Left hindlimb (tissue), 1 donor: ENCODE measurements at regions not wholly inside any gene's neighbourhood (a gene's known extent, or its start where the extent isn't known, plus 50 kb on each side); places are given as distances from the start of the nearest gene placed in this dataset.
A peak's percentile ranks its signal among the peaks of the same experiment; 100 is the strongest.
"Not testable (repeated sequence)": the region's sequence is repeated elsewhere in the genome, so short reads cannot be mapped to it uniquely, and the experiment has no call there.

Experiments
- DNase-seq: peaks from one replicate; pipeline ENCODE4 v3.0.0-alpha.2; 2018

DNA sequence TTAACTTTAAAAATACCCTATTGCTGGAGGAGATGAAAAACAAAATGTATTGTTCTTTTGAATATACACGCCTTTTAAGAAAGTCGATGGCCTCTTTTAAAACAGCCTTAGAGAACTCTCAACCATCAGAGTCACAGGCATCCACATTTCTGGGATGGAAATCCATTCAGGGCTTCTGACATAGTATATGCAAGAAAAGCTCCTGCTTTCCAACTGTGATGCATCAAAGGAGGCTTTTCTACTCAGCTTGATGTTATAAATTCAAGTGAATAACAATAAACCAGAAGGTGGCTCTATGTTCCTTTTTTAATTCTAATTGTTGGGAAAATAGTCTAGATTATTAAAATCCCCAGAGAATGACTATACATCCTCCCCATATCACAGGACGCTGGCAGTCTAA, 398.8 kb upstream of the CXADR start:
- DNase-seq = no peak

DNA sequence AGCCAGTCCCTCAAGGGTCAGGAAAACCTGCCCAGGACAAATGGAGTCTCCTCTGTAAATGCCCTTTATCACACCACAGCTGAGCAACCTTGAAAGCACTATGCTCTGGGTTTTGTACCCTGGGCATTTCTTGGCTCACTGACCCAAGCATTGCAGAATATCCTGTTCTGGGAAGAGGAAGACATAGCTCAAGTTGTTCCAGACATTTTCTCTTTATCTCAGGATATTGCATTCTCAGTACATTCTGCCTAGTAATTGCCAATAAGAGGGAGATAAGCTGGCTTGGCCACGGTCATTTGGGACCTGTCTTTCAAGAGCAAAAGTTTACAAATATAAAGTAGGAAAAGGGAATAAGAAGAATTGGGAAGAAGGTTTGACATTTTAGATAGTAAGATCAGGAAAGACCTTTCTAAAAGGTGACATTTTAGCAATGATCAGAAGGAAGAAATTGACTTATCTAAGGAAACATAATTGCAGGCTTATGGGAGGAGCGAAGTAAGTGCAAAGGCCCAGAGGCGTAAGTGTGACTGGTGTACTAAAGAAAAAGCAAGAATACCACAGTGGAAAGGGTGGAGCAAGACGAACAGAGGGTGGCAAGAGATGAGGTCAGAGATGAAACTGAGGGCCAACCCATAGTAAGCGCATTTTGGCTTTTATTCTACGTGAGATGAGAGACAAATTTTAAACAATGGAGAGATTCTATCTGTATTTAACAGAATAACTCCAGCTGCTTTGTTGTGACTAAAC, 394.0 kb upstream of the CXADR start:
- DNase-seq = no peak

- no peak for DNase-seq
These were observed 393.2 kb upstream of the CXADR start for GRCh38 chr21:17119466-17120297.

GRCh38 chr21:17127395-17127794, 385.4 kb upstream of the CXADR start:
- DNase-seq = not testable (repeated sequence)

GRCh38 chr21:17128132-17128531, 384.7 kb upstream of the CXADR start:
- no peak for DNase-seq

- DNase-seq = not testable (repeated sequence)
These were observed 373.7 kb upstream of the CXADR start for GRCh38 chr21:17139159-17139558.

DNA sequence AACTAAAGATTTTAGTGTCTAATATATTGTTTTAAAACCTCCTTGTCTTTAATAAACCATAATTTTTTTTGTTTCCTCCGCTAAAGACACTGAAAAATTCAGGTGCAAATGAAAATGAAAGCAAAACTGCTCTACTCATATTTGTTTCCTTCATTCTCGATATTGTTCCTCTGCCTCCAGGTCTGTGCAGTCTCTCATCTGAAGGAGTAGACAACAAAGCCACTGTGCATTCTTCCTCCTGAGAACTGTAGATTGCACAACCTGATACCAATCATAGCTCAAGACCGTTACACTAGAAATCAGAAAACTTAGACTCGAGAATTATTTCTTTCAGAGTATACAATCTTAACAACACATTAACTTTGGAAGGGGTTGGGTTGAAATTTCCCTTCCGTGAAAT, 373.1 kb upstream of the CXADR start:
- DNase-seq = no peak

DNA sequence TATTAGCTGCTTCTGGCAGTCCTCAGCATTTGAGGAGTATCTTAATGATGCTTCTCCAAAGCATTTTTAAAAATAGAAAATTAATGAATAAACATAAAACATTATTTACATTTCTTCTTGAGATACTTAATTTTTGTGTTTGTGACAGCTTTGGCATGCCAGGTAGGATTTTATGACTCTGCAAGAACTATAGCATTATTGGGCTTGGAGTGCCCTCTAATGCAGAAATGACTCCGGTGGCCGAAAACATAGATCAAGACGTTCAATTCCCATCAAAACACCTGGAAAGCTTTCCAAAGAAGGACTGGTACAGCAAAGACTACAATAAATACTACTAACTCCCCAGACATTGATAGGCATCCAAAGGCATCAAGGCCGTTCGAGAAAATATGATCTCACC, 366.4 kb upstream of the CXADR start:
- DNase-seq = no peak

DNA sequence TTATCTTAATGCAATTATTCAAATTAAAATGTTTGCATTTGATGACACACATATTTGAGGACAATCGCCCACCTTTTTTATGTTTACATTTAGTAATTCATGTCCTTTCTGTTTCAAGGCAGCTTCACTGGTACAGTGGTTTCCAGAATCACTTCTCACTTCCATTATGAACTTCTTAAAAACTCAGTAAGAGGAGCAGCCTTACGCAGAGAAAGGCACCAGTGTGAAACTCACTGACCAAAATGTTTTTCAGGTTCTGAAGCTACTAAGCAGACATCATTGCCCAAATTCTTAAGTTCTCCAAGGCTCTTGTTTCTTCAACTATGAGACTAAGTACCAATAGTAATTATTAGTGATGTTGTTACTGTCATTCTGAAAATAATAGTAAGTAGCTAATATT, 353.1 kb upstream of the CXADR start:
- DNase-seq = no peak

- no peak for DNase-seq
These were observed 327.2 kb upstream of the CXADR start for GRCh38 chr21:17185674-17186073.

- DNase-seq = no peak
These were observed 322.9 kb upstream of the CXADR start for GRCh38 chr21:17189963-17190362.

DNA sequence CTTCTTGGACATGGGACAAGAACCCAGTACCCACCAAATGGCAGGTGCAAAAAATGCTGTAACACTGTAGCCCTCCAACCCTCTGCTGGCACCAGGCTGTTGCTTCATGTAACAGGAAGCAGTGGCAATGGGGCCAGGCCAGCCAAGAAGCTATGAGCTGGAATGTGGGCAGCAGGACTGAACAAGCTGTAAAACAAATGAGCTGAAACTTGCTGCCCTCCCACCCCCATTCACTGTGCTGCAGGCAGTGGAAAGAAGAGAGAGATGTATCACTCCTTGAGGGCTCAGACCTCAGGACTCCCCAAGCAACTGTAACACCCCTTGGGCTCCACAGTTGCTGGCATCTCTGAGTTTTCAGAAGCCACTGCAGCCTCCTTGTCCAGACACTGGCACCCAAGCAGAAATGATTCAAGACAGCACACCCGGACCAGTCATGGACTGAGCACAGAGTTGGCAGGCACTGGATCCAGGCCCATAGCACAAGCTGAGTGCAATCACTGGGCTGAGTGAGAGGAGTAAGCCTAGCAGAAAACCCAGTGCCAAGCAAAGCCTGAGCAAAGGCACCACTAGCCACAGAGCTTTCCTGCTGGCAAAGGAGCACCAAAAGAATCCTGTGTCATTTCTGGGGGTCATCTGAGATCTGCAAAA, 321.4 kb upstream of the CXADR start:
- no peak for DNase-seq

DNA sequence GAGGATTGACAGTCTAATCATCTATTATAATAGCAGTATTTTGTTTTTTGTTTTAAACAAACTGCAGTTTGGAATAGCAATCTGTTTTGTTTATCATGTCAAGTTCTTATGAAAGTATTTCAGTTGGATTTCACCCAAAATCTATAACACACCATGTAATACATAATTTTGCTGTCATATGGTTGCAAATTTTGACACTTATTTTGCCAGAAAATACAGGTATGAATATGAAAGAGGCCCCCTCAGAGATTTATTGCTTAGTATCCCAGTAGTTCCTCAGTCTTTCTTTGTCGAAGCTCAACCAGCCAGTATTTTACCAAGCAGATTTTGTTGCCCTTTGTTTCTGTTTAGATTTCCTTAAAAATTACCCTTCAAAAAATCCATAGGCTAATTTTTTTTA, 317.5 kb upstream of the CXADR start:
- no peak for DNase-seq

GRCh38 chr21:17195976-17196375, 316.9 kb upstream of the CXADR start:
- peak; percentile 50 for DNase-seq

DNA sequence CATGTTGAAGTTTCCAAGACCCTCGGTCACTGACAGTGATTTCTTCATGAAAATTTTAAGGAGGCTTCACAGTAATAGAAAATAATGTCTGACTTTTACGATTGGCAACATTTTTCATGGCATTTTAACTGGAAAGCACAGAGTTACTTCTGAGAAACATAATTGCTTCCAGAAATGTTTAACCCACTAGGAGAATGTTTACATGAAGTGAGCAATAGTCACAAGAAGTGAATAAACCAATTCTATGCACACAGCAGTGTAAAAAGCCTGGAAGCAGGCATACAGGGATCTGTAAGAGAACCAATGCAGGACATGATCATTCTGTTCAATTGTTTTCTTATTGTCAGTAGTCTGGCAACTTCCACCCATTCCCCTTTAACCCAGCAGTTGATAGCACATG, 316.2 kb upstream of the CXADR start:
- no peak for DNase-seq

- DNase-seq = no peak
These were observed 314.8 kb upstream of the CXADR start for GRCh38 chr21:17197996-17198395.

DNA sequence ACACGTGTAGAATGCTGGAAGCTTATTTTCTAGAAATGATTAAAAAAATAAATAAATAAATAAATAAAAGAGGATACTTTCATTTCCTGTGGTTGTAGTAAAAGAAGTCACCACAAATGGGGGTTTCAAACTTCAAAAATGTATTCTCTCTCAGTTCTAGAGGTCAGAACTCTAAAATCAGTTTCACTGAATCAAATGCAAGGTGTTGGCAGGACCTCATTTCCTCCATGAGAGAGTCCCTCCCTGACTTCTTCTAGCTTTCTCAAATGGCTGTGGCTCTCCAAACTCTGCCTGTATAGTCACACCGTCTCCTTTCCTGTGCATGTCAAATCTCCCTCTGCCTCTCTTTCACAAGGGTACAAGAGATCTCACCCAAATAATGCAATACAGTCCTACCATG, 312.6 kb upstream of the CXADR start:
- no peak for DNase-seq

DNA sequence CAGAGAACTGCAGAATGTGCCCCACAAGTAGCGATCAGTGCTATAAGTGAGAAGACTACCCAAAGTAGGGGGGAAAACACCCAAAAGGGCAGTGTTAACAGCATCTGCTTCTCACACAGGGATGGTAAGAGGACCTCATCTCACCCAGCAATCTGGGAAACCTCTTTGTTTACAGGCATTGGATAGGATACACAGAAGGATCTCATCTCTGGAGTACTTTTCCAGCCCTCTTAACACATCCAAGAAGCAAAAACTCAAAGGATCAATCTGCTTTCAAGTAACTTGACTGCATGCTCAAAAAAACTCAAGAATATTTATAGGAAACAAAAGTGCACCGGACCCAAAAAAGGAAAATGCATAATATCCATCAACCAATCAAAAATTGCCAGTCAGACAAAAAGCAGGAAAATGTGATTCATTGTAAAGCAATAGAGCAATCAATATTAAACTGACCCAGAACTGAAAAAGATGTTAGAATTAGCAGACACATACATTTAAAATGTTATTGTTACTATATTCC, 311.0 kb upstream of the CXADR start:
- DNase-seq = no peak

DNA sequence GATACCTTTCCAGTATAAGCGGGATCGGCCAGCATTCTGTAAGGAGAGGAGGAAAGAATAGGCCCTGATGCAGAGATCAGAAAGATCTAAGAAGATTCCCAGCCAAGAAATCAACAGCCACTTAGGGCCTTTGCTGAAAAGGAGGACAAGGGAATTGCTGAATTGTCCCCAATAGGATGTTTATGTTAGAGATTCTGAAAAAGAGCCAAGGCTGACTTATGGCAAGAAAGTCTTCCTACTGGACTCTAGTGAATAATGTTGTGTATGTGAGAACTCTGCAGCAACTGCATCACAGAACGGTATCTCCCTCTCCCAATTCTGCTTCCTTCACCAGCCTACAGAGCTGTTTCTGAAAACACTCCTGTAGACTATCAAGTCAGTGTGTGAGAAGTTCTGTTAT, 298.0 kb upstream of the CXADR start:
- DNase-seq = no peak

DNA sequence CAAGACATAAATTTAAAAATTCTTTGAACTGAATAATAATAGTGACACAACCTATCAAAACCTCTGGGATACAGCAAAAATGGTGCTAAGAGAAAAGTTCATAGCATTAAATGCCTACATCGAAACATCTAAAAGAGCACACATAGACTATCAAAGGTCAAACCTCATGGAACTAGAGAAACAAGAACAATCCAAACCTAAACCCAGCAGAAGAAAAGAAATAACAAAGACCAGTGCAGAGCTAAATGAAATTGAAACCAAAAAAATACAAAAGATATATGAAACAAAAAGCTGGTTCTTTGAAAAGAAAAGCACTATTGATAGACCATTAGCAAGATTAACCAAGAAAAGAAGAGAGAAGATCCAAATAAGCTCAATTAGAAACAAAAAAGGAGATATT, 293.8 kb upstream of the CXADR start:
- DNase-seq = not testable (repeated sequence)

DNA sequence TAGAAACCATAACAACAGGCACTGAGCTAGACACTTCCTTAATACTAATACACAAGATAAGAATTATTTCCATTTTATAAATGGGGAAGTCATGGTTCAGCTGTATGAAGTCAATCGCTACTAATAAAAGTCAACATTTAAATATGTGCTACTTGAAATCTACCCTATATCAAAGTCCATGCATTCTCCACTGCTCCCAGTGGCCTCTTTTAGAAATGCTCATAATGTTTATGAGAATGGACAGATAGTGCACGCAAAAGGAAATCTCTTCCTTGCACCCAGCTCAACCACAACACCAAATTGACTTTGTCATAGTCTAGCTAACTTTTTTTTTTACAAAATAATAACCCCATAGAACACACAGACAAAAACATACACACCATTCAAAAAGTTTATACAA, 281.7 kb upstream of the CXADR start:
- DNase-seq = no peak

- DNase-seq = no peak
These were observed 281.1 kb upstream of the CXADR start for GRCh38 chr21:17231771-17232170.

DNA sequence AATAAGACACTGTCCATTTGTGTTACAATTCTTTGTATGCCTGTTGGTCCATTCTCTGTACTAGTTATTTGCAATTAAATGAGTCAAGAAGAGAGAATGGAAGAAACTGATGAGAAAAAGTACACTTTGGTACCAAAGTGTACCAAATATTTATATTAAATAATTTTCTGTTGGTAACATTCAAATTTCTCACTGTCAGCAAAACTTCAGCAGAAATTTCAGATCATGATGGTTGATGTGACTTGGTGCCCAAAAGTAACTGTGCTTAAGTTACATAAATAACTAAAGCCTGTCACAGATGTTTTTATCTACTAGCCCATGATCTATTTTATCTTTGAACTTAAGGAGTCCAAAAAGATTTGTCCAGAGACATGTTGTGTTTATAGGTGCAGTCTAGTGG, 274.4 kb upstream of the CXADR start:
- DNase-seq = no peak

DNA sequence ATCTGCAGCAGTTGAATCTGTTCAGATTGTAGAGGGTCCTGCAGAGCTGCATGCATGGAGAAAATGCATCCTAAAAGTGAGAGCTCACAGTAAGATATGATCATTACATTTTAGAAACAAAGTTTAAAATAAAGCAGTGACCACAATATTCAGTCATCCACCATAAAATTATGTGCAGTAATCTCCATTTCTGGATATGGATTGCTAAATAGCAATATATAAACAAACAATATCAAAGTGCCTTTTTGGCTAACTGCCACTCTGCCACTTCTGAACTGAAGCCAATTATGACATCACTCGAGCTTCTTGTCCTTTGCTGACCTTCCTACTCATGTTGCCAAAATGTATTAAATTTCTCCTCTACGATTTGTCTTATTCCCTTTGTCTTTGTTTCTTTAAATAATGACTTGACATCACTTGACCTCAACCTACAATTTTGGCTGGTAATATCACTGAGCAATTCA, 262.0 kb upstream of the CXADR start:
- no peak for DNase-seq
